ENCODE measurements at regions not wholly inside any gene's neighbourhood (a gene's known extent, or its start where the extent isn't known, plus 50 kb on each side); places are given as distances from the start of the nearest gene placed in this dataset.

DNA sequence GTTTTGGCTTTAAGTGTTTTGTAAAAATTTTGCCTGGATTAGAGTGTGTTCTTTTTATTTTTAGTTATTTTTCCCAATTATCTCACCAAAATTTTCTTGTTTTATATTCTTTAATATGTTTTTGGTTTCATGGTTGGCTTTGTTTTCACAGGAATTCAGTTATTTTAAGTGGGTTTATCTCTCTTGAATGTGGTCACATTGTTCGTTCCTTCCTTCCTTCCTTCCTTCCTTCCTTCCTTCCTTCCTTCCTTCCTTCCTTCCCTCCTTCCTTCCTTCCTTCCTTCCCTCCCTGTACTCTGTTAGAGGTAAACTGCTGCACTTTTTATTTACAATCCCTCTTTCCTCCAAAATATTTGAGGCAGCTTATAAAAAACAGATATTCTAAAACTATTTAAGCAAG, 672.9 kb upstream of the CITED2 start:
- Histone ChIP-seq H2AFZ (no peak overlapping the region), H3K79me2 (no peaks in the 10 kb centered on the region), H3K9me2 (replicated peaks; ENCODE audit: insufficient read depth) (no peaks in the 10 kb centered on the region), H3K27ac (no peak overlapping the region), H3K9me3 (ENCODE audit: low read depth) (no peaks in the 10 kb centered on the region), H3K36me3 (replicated peaks; ENCODE audit: insufficient read depth, low read depth) (no peaks in the 10 kb centered on the region), H3K27me3 (no peaks in the 10 kb centered on the region), H3K4me3 (no peak overlapping the region), H3K4me1 (ENCODE audit: insufficient read depth) (peaks cover 5% of the 10 kb centered on the region), H4K20me1 (ENCODE audit: insufficient read depth, poor library complexity, severe bottlenecking) (no peaks in the 10 kb centered on the region), H3K4me2 (no peak overlapping the region)
- no peak for DNase-seq (ENCODE audit: low spot score)
- TF ChIP-seq, protein P1, sequence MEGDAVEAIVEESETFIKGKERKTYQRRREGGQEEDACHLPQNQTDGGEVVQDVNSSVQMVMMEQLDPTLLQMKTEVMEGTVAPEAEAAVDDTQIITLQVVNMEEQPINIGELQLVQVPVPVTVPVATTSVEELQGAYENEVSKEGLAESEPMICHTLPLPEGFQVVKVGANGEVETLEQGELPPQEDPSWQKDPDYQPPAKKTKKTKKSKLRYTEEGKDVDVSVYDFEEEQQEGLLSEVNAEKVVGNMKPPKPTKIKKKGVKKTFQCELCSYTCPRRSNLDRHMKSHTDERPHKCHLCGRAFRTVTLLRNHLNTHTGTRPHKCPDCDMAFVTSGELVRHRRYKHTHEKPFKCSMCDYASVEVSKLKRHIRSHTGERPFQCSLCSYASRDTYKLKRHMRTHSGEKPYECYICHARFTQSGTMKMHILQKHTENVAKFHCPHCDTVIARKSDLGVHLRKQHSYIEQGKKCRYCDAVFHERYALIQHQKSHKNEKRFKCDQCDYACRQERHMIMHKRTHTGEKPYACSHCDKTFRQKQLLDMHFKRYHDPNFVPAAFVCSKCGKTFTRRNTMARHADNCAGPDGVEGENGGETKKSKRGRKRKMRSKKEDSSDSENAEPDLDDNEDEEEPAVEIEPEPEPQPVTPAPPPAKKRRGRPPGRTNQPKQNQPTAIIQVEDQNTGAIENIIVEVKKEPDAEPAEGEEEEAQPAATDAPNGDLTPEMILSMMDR (IDR thresholded peaks at IDR 0.05; ENCODE audit: poor library complexity) = no peak
- TF ChIP-seq EZH2 (IDR thresholded peaks at IDR 0.05; ENCODE audit: borderline replicate concordance) (no peak), EZH2phosphoT487 (IDR thresholded peaks at IDR 0.05; ENCODE audit: low read depth, severe bottlenecking, unreplicated experiment) (no peak)
- no CpG with 5 or more reads among the region's 1 CpG for WGBS (ENCODE audit: low lambda C conversion rate, missing lambda C conversion rate)

DNA sequence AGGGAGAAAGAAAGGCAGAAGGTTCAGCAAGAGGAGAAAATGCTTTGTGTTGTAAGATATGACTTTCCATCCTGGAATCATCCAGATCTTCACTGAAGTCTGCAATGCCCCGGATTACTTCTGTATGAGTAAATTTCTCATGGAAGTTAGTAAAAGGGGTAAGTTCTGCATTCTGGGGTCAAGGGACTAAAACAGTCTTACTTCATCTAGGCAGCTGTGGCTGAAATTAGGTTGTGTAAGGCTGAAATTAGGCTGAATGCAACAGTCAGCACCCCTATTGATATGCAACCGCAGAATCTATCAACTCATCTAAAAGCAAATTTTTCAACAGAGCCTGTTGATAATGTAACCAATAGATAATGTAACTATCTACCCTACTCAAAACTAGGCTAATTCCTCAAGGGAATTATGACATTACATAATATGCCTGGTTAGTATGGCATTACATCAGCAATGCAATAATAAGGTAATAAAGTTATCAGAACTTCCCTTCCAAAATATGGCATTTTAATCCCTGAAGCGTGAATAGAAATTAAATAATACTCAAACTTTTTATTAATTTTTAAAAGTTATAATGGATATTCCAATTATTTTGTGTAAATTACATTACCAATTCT, 671.7 kb upstream of the CITED2 start:
- WGBS (ENCODE audit: low lambda C conversion rate, missing lambda C conversion rate) = 82% methylated on average over 3 of the region's 3 CpGs
- no peak overlapping the region for H3K4me2 ChIP-seq
- no peak overlapping the region for H3K4me3 ChIP-seq
- no peaks in the 10 kb centered on the region for H3K4me1 ChIP-seq (ENCODE audit: insufficient read depth)
- no peak for DNase-seq (ENCODE audit: low spot score)
- TF ChIP-seq EZH2 (IDR thresholded peaks at IDR 0.05; ENCODE audit: borderline replicate concordance) = no peak
- TF ChIP-seq EZH2phosphoT487 (IDR thresholded peaks at IDR 0.05; ENCODE audit: low read depth, severe bottlenecking, unreplicated experiment) = no peak
- TF ChIP-seq, protein P1 (IDR thresholded peaks at IDR 0.05; ENCODE audit: poor library complexity) = no peak
- no peaks in the 10 kb centered on the region for H3K79me2 ChIP-seq
- no peaks in the 10 kb centered on the region for H3K9me3 ChIP-seq (ENCODE audit: low read depth)
- H3K9me2 ChIP-seq (replicated peaks; ENCODE audit: insufficient read depth) = no peaks in the 10 kb centered on the region
- H3K27me3 ChIP-seq = no peaks in the 10 kb centered on the region
- no peak overlapping the region for H3K27ac ChIP-seq
- H3K36me3 ChIP-seq (replicated peaks; ENCODE audit: insufficient read depth, low read depth) = no peaks in the 10 kb centered on the region
- no peaks in the 10 kb centered on the region for H4K20me1 ChIP-seq (ENCODE audit: insufficient read depth, poor library complexity, severe bottlenecking)
- H2AFZ ChIP-seq = no peak overlapping the region

GRCh38 chr6:140045116-140045515, 670.7 kb upstream of the CITED2 start:
- no peak overlapping the region for H2AFZ ChIP-seq
- H3K4me2 ChIP-seq = no peak overlapping the region
- H4K20me1 ChIP-seq (ENCODE audit: insufficient read depth, poor library complexity, severe bottlenecking) = no peaks in the 10 kb centered on the region
- no peak overlapping the region for H3K27ac ChIP-seq
- no peak for DNase-seq (ENCODE audit: low spot score)
- no peaks in the 10 kb centered on the region for H3K4me1 ChIP-seq (ENCODE audit: insufficient read depth)
- no peaks in the 10 kb centered on the region for H3K9me2 ChIP-seq (replicated peaks; ENCODE audit: insufficient read depth)
- no peaks in the 10 kb centered on the region for H3K79me2 ChIP-seq
- H3K4me3 ChIP-seq = no peak overlapping the region
- no peaks in the 10 kb centered on the region for H3K27me3 ChIP-seq
- TF ChIP-seq, protein P1 (IDR thresholded peaks at IDR 0.05; ENCODE audit: poor library complexity) = no peak
- TF ChIP-seq EZH2 (IDR thresholded peaks at IDR 0.05; ENCODE audit: borderline replicate concordance) = no peak
- TF ChIP-seq EZH2phosphoT487 (IDR thresholded peaks at IDR 0.05; ENCODE audit: low read depth, severe bottlenecking, unreplicated experiment) = no peak
- WGBS (ENCODE audit: low lambda C conversion rate, missing lambda C conversion rate) = 100% methylated on average over 1 of the region's 1 CpG
- no peaks in the 10 kb centered on the region for H3K36me3 ChIP-seq (replicated peaks; ENCODE audit: insufficient read depth, low read depth)
- no peaks in the 10 kb centered on the region for H3K9me3 ChIP-seq (ENCODE audit: low read depth)

Data from hepatocyte (in vitro differentiated cells).